ENCODE measurements at regions not wholly inside any gene's neighbourhood (a gene's known extent, or its start where the extent isn't known, plus 50 kb on each side); places are given as distances from the start of the nearest gene placed in this dataset.
A peak's percentile ranks its signal among the peaks of the same experiment; 100 is the strongest.
"Not testable (repeated sequence)": the region's sequence is repeated elsewhere in the genome, so short reads cannot be mapped to it uniquely, and the experiment has no call there.

- DNase-seq: no peak
Measured at GRCh38 chr9:85331626-85332025, 410.1 kb downstream of the AGTPBP1 start.

- DNase-seq: no peak
Measured at GRCh38 chr9:85322592-85322991, 419.2 kb downstream of the AGTPBP1 start.

- DNase-seq: no peak
Measured at GRCh38 chr9:85321561-85321960, 420.2 kb downstream of the AGTPBP1 start.

GRCh38 chr9:85319936-85320656, 421.7 kb downstream of the AGTPBP1 start:
- DNase-seq: peak; percentile 45

- not testable (repeated sequence) for DNase-seq
Measured at GRCh38 chr9:85315535-85315934, 426.2 kb downstream of the AGTPBP1 start.

- no peak for DNase-seq
Measured at GRCh38 chr9:85310573-85310972, 431.2 kb downstream of the AGTPBP1 start.

- DNase-seq: no peak
Measured at GRCh38 chr9:85303757-85304134, 438.0 kb downstream of the AGTPBP1 start.

GRCh38 chr9:85302938-85303756, 438.6 kb downstream of the AGTPBP1 start:
- DNase-seq: no peak

- DNase-seq: no peak
Measured at GRCh38 chr9:85298499-85298898, 443.3 kb downstream of the AGTPBP1 start.

- not testable (repeated sequence) for DNase-seq
Measured at GRCh38 chr9:85295244-85295643, 446.5 kb downstream of the AGTPBP1 start.

- DNase-seq: no peak
Measured at GRCh38 chr9:85292261-85292660, 449.5 kb downstream of the AGTPBP1 start.

GRCh38 chr9:85291266-85291665, 450.5 kb downstream of the AGTPBP1 start:
- DNase-seq: no peak

GRCh38 chr9:85290019-85290418, 451.7 kb downstream of the AGTPBP1 start:
- no peak for DNase-seq

- DNase-seq: no peak
Measured at GRCh38 chr9:85289142-85289541, 452.6 kb downstream of the AGTPBP1 start.

- DNase-seq: no peak
Measured at GRCh38 chr9:85283421-85283820, 458.3 kb downstream of the AGTPBP1 start.

- DNase-seq: no peak
Measured at GRCh38 chr9:85278769-85279168, 463.0 kb downstream of the AGTPBP1 start.

GRCh38 chr9:85276741-85277140, 465.0 kb downstream of the AGTPBP1 start:
- DNase-seq: no peak

- no peak for DNase-seq
Measured at GRCh38 chr9:85269811-85270210, 471.9 kb downstream of the AGTPBP1 start.

- DNase-seq: peak; percentile 49
Measured at GRCh38 chr9:85268131-85268530, 473.6 kb downstream of the AGTPBP1 start.

GRCh38 chr9:85264695-85265094, 477.1 kb downstream of the AGTPBP1 start:
- no peak for DNase-seq

- DNase-seq: no peak
Measured at GRCh38 chr9:85263288-85263687, 478.5 kb downstream of the AGTPBP1 start.

GRCh38 chr9:85262333-85262732, 479.4 kb downstream of the AGTPBP1 start:
- no peak for DNase-seq

- no peak for DNase-seq
Measured at GRCh38 chr9:85260275-85260845, 481.4 kb downstream of the AGTPBP1 start.
